Osteocyte (in vitro differentiated cells): ENCODE measurements at regions not wholly inside any gene's neighbourhood (a gene's known extent, or its start where the extent isn't known, plus 50 kb on each side); places are given as distances from the start of the nearest gene placed in this dataset.

Experiments
- DNase-seq: peaks from one replicate; pipeline ENCODE4 v3.0.0; 2021; ENCODE audit warnings: mixed read lengths; ENCODE audit not compliant: unreplicated experiment; ENCODE audit errors: extremely low spot score
- H3K27ac Mint-ChIP-seq: one replicate; pipeline ENCODE4 v1.8.0; 2021; ENCODE audit warnings: mild to moderate bottlenecking, mixed read lengths; ENCODE audit not compliant: unreplicated experiment
- H3K27me3 Mint-ChIP-seq: one replicate; pipeline ENCODE4 v1.8.0; 2021; ENCODE audit warnings: mixed read lengths; ENCODE audit not compliant: unreplicated experiment
- H3K36me3 Mint-ChIP-seq: one replicate; pipeline ENCODE4 v1.8.0; 2021; ENCODE audit warnings: mixed read lengths; ENCODE audit not compliant: unreplicated experiment
- H3K4me1 Mint-ChIP-seq: one replicate; pipeline ENCODE4 v1.8.0; 2021; ENCODE audit warnings: mixed read lengths; ENCODE audit not compliant: unreplicated experiment
- H3K4me3 Mint-ChIP-seq: one replicate; pipeline ENCODE4 v1.8.0; 2021; ENCODE audit warnings: mild to moderate bottlenecking, moderate library complexity, mixed read lengths; ENCODE audit not compliant: unreplicated experiment
- H3K9me3 Mint-ChIP-seq: one replicate; pipeline ENCODE4 v1.8.0; 2021; ENCODE audit warnings: mixed read lengths; ENCODE audit not compliant: unreplicated experiment
- TF ChIP-seq, protein P1 (sequence below): fragments of 200-600 bp; sonication (generic); IDR thresholded peaks from 2 replicates; pipeline ENCODE4 v1.5.0; 2021; ENCODE audit warnings: antibody characterized with exemption, mild to moderate bottlenecking, moderate library complexity

DNA sequence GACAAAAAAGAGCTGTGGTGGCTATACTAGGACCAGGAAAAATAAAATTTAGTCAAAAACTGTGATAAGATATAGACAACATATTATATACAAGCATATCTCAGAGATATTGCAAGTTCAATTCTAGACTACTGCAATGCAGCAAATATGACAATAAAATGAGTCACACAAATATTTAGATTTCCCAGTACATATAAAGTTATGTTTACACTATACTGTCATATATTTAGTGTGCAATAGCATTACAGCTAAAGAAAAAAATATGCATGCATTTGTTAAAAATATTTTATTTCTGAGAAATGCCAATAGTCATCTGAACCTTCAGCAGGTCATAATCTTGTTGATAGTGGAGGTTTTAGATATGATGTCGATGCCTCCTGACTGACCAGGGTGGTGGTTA is 72.1 kb downstream of the AKR1C4 start:
- H3K4me1 Mint-ChIP-seq: peaks cover 2% of the 10 kb centered on the region
- TF ChIP-seq, protein P1, sequence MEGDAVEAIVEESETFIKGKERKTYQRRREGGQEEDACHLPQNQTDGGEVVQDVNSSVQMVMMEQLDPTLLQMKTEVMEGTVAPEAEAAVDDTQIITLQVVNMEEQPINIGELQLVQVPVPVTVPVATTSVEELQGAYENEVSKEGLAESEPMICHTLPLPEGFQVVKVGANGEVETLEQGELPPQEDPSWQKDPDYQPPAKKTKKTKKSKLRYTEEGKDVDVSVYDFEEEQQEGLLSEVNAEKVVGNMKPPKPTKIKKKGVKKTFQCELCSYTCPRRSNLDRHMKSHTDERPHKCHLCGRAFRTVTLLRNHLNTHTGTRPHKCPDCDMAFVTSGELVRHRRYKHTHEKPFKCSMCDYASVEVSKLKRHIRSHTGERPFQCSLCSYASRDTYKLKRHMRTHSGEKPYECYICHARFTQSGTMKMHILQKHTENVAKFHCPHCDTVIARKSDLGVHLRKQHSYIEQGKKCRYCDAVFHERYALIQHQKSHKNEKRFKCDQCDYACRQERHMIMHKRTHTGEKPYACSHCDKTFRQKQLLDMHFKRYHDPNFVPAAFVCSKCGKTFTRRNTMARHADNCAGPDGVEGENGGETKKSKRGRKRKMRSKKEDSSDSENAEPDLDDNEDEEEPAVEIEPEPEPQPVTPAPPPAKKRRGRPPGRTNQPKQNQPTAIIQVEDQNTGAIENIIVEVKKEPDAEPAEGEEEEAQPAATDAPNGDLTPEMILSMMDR: no peak

DNA sequence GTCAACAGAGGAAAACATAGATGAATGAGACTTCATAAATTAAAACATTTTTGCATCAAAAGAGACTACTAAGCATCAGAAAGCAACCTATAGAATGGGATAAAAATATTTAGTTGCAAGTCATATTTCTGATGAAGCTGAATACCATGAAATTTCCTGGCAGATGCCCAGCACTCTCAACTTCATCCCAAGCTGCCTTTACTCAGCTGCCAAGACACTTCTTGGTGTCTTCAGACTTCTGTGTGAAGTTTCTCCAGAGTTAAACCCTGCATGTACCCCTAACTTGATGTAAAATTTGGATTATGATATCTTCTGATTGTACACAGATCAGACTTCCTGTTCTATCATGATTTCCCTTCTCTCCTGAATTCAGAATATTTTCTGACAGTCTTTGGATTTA is 73.2 kb downstream of the AKR1C4 start:
- Mint-ChIP-seq H3K4me1 (peaks cover 2% of the 10 kb centered on the region), H3K36me3 (no peaks in the 10 kb centered on the region), H3K9me3 (peaks cover 11% of the 10 kb centered on the region), H3K27ac (no peak overlapping the region), H3K27me3 (peaks cover 7% of the 10 kb centered on the region), H3K4me3 (no peak overlapping the region)
- DNase-seq: no peak
- TF ChIP-seq, protein P1: no peak

More for the DNA sequence above, 72.1 kb downstream of the AKR1C4 start:
- H3K27me3 Mint-ChIP-seq: peaks cover 7% of the 10 kb centered on the region
- H3K4me3 Mint-ChIP-seq: no peak overlapping the region
- peaks cover 11% of the 10 kb centered on the region for H3K9me3 Mint-ChIP-seq
- DNase-seq: no peak
- no peak overlapping the region for H3K27ac Mint-ChIP-seq
- H3K36me3 Mint-ChIP-seq: no peaks in the 10 kb centered on the region

DNA sequence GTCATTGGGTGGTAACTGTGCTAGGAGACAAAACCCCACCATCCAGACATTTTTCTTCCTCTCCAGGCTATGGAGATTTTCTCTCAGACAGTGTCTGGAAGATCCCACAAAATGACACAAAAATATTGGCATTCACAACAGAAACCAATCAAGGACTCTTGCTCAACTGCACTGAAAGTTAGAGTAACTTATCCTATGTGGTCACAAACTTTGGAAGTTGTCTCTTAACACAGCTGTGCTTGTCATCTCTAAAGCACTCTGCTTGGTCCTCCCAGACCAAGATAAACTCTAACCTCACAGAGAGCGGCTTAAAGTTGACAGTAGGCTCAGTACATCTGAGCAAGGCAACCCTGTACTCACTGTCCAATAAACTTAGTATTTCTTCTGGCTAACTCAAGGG is 74.9 kb downstream of the AKR1C4 start:
- peaks cover 10% of the 10 kb centered on the region for H3K27me3 Mint-ChIP-seq
- H3K27ac Mint-ChIP-seq: no peak overlapping the region
- H3K9me3 Mint-ChIP-seq: peaks cover 6% of the 10 kb centered on the region
- no peaks in the 10 kb centered on the region for H3K36me3 Mint-ChIP-seq
- TF ChIP-seq, protein P1: no peak
- H3K4me3 Mint-ChIP-seq: no peak overlapping the region
- H3K4me1 Mint-ChIP-seq: peaks cover 2% of the 10 kb centered on the region
- DNase-seq: no peak

DNA sequence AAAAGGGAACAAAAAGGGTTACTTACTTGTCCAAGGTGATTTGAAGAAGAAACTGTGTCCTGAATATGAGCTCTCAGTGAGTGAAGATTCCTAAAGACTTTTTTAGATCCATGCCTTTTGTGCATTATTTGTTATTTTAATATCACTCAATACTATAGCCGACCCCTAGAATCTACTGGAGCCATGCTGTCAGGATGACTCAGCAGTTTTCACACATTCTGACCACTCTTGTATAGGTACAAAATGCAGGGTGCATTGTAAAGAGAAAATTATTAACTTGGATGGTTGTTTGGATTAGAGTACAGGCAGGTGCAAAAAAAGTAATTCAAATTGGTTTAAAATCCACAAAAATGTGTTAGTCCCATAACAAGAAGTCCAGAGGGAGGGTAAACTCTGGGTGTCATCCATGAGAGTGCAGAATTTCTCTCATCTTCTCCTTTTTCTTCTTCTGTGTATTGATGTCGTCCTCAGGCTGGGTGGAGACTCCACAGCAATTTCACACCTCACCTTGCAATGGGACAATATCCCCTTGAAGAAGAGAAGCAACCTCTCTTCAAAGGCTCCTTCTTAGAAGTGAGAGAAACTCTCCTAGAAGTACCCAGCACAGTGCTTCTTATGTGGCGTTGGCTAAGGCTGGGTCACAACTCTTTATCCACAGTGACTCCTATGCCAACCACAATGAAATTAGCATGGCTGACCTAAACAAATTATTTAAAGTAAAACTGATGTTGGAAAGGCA is 75.6 kb downstream of the AKR1C4 start:
- peaks cover under 1% of the 10 kb centered on the region for H3K9me3 Mint-ChIP-seq
- H3K4me1 Mint-ChIP-seq: peaks cover 2% of the 10 kb centered on the region
- H3K27ac Mint-ChIP-seq: no peak overlapping the region
- TF ChIP-seq, protein P1: no peak
- H3K27me3 Mint-ChIP-seq: peaks cover 12% of the 10 kb centered on the region
- no peaks in the 10 kb centered on the region for H3K36me3 Mint-ChIP-seq
- no peak for DNase-seq
- H3K4me3 Mint-ChIP-seq: no peak overlapping the region

DNA sequence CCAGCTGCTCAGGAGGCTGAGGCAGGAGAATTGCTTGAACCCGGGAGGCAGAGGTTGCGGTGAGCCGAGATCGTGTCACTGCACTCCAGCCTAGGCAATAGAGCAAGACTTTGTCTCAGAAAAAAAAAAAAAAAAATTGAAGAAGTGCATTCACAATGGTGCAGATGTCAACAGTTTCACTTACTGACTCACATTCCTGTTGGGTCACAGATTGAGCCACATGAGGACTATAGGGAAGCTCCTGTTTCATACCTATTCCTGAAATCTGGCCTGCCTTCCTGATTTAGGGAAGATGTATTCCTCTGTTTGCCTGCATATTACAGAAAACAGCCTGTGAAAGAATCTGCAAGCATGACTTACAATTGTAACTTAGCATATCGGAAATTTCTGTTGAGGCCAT is 78.2 kb downstream of the AKR1C4 start:
- peaks cover 2% of the 10 kb centered on the region for H3K4me1 Mint-ChIP-seq
- no peak overlapping the region for H3K4me3 Mint-ChIP-seq
- H3K9me3 Mint-ChIP-seq: no peaks in the 10 kb centered on the region
- TF ChIP-seq, protein P1: no peak
- H3K27me3 Mint-ChIP-seq: peaks cover 33% of the 10 kb centered on the region
- H3K27ac Mint-ChIP-seq: no peak overlapping the region
- no peaks in the 10 kb centered on the region for H3K36me3 Mint-ChIP-seq
- DNase-seq: no peak
